Adipocyte (in vitro differentiated cells): ENCODE measurements at regions not wholly inside any gene's neighbourhood (a gene's known extent, or its start where the extent isn't known, plus 50 kb on each side); places are given as distances from the start of the nearest gene placed in this dataset.

ENCODE experiments used
- DNase-seq: peaks from one replicate; pipeline ENCODE4 v3.0.0-alpha.2; 2015; ENCODE audit warnings: low read depth
- H3K27me3 ChIP-seq: replicated peaks from 2 replicates; pipeline ENCODE4 v1.7.0; 2013; ENCODE audit warnings: mild to moderate bottlenecking, low read length, moderate library complexity; ENCODE audit not compliant: control insufficient read depth, insufficient read depth
- H3K36me3 ChIP-seq: 2 replicates; pipeline ENCODE4 v1.7.0; 2013; ENCODE audit warnings: low read length, mild to moderate bottlenecking, moderate library complexity; ENCODE audit not compliant: control insufficient read depth, insufficient read depth, severe bottlenecking
- H3K4me1 ChIP-seq: 2 replicates; pipeline ENCODE4 v1.7.0; 2013; ENCODE audit warnings: mild to moderate bottlenecking, low read length, moderate library complexity; ENCODE audit not compliant: control insufficient read depth, insufficient read depth
- H3K4me3 ChIP-seq: 2 replicates; pipeline ENCODE4 v1.7.0; 2013; ENCODE audit warnings: mild to moderate bottlenecking, low read length, moderate library complexity
- H3K9ac ChIP-seq: 2 replicates; pipeline ENCODE4 v1.7.0; 2013; ENCODE audit warnings: mild to moderate bottlenecking, low read length, moderate library complexity
- H3K9me3 ChIP-seq: 2 replicates; pipeline ENCODE4 v1.7.0; 2013; ENCODE audit warnings: mild to moderate bottlenecking, low read length, moderate library complexity; ENCODE audit not compliant: control insufficient read depth

GRCh38 chr4:156238171-156238570 lies 284.5 kb upstream of the CTSO start:
- Histone ChIP-seq H3K36me3 (no peaks in the 10 kb centered on the region), H3K27me3 (no peaks in the 10 kb centered on the region), H3K4me3 (no peak overlapping the region), H3K9me3 (no peaks in the 10 kb centered on the region), H3K9ac (no peak overlapping the region), H3K4me1 (no peaks in the 10 kb centered on the region)
- no peak for DNase-seq

- no peaks in the 10 kb centered on the region for H3K27me3 ChIP-seq
- no peaks in the 10 kb centered on the region for H3K9me3 ChIP-seq
- DNase-seq, result no peak
- H3K9ac ChIP-seq, result no peak overlapping the region
- H3K4me1 ChIP-seq, result no peaks in the 10 kb centered on the region
- no peaks in the 10 kb centered on the region for H3K36me3 ChIP-seq
- no peak overlapping the region for H3K4me3 ChIP-seq
These were observed 283.6 kb upstream of the CTSO start for GRCh38 chr4:156237231-156237630.

GRCh38 chr4:156230176-156230575 lies 276.5 kb upstream of the CTSO start:
- no peak overlapping the region for H3K4me3 ChIP-seq
- peaks cover 33% of the 10 kb centered on the region for H3K4me1 ChIP-seq
- no peaks in the 10 kb centered on the region for H3K9me3 ChIP-seq
- no peaks in the 10 kb centered on the region for H3K36me3 ChIP-seq
- peak overlapping the region; percentile 21 for H3K9ac ChIP-seq
- peak; percentile 60 for DNase-seq
- H3K27me3 ChIP-seq, result no peaks in the 10 kb centered on the region

GRCh38 chr4:156228676-156229075 lies 275.0 kb upstream of the CTSO start:
- Histone ChIP-seq H3K9me3 (no peaks in the 10 kb centered on the region), H3K27me3 (no peaks in the 10 kb centered on the region), H3K4me3 (no peak overlapping the region)

GRCh38 chr4:156227321-156227720 lies 273.7 kb upstream of the CTSO start:
- no peak overlapping the region for H3K9ac ChIP-seq
- H3K36me3 ChIP-seq, result no peaks in the 10 kb centered on the region
- no peaks in the 10 kb centered on the region for H3K27me3 ChIP-seq
- no peak overlapping the region for H3K4me3 ChIP-seq
- H3K4me1 ChIP-seq, result peaks cover 35% of the 10 kb centered on the region
- H3K9me3 ChIP-seq, result no peaks in the 10 kb centered on the region
- no peak for DNase-seq

More at GRCh38 chr4:156228676-156229075, 275.0 kb upstream of the CTSO start:
- H3K9ac ChIP-seq, result no peak overlapping the region
- no peak for DNase-seq
- H3K4me1 ChIP-seq, result peaks cover 35% of the 10 kb centered on the region
- no peaks in the 10 kb centered on the region for H3K36me3 ChIP-seq

GRCh38 chr4:156223985-156224384 lies 270.3 kb upstream of the CTSO start:
- Histone ChIP-seq H3K9ac (no peak overlapping the region), H3K9me3 (no peaks in the 10 kb centered on the region), H3K36me3 (no peaks in the 10 kb centered on the region), H3K27me3 (no peaks in the 10 kb centered on the region), H3K4me1 (peaks cover 19% of the 10 kb centered on the region), H3K4me3 (no peak overlapping the region)
- DNase-seq, result no peak

GRCh38 chr4:156217236-156217635 lies 263.6 kb upstream of the CTSO start:
- H3K4me1 ChIP-seq, result no peaks in the 10 kb centered on the region
- no peak for DNase-seq
- no peaks in the 10 kb centered on the region for H3K36me3 ChIP-seq
- no peak overlapping the region for H3K4me3 ChIP-seq
- H3K9me3 ChIP-seq, result peaks cover 4% of the 10 kb centered on the region
- H3K27me3 ChIP-seq, result no peaks in the 10 kb centered on the region
- no peak overlapping the region for H3K9ac ChIP-seq

- no peak overlapping the region for H3K4me3 ChIP-seq
These were observed 247.4 kb upstream of the CTSO start for GRCh38 chr4:156201050-156201449.

GRCh38 chr4:156198511-156198910 lies 244.8 kb upstream of the CTSO start:
- no peak for DNase-seq
- H3K36me3 ChIP-seq, result no peaks in the 10 kb centered on the region
- no peak overlapping the region for H3K9ac ChIP-seq
- H3K27me3 ChIP-seq, result no peaks in the 10 kb centered on the region
- no peak overlapping the region for H3K4me3 ChIP-seq
- H3K9me3 ChIP-seq, result no peaks in the 10 kb centered on the region
- H3K4me1 ChIP-seq, result peaks cover 3% of the 10 kb centered on the region

More at GRCh38 chr4:156201050-156201449, 247.4 kb upstream of the CTSO start:
- Histone ChIP-seq H3K4me1 (no peaks in the 10 kb centered on the region), H3K27me3 (no peaks in the 10 kb centered on the region), H3K36me3 (no peaks in the 10 kb centered on the region), H3K9ac (no peak overlapping the region), H3K9me3 (no peaks in the 10 kb centered on the region)
- no peak for DNase-seq

- no peak for DNase-seq
These were observed 243.6 kb upstream of the CTSO start for GRCh38 chr4:156197216-156197615.

GRCh38 chr4:156196722-156197121 lies 243.1 kb upstream of the CTSO start:
- Histone ChIP-seq H3K36me3 (no peaks in the 10 kb centered on the region), H3K4me1 (peaks cover 3% of the 10 kb centered on the region), H3K27me3 (no peaks in the 10 kb centered on the region), H3K9ac (no peak overlapping the region), H3K4me3 (no peak overlapping the region), H3K9me3 (no peaks in the 10 kb centered on the region)
- no peak for DNase-seq

More at GRCh38 chr4:156197216-156197615, 243.6 kb upstream of the CTSO start:
- H3K9ac ChIP-seq, result no peak overlapping the region
- no peak overlapping the region for H3K4me3 ChIP-seq
- H3K27me3 ChIP-seq, result no peaks in the 10 kb centered on the region
- H3K9me3 ChIP-seq, result no peaks in the 10 kb centered on the region
- no peaks in the 10 kb centered on the region for H3K36me3 ChIP-seq
- H3K4me1 ChIP-seq, result peaks cover 3% of the 10 kb centered on the region

- Histone ChIP-seq H3K9me3 (no peaks in the 10 kb centered on the region), H3K4me1 (peaks cover 3% of the 10 kb centered on the region), H3K27me3 (no peaks in the 10 kb centered on the region), H3K36me3 (no peaks in the 10 kb centered on the region), H3K4me3 (no peak overlapping the region), H3K9ac (no peak overlapping the region)
- no peak for DNase-seq
These were observed 242.2 kb upstream of the CTSO start for GRCh38 chr4:156195914-156196313.
